ENCODE measurements at regions not wholly inside any gene's neighbourhood (a gene's known extent, or its start where the extent isn't known, plus 50 kb on each side); places are given as distances from the start of the nearest gene placed in this dataset.

GRCh38 chr4:4759232-4759631 is 100.2 kb upstream of the MSX1 start:
- H3K27me3 ChIP-seq (ENCODE audit: insufficient read depth, poor library complexity, severe bottlenecking) = no peaks in the 10 kb centered on the region
- TF ChIP-seq CTCF (IDR thresholded peaks at IDR 0.05; ENCODE audit: poor library complexity, severe bottlenecking) = no peak

GRCh38 chr4:4758681-4759080 is 100.8 kb upstream of the MSX1 start:
- TF ChIP-seq CTCF (IDR thresholded peaks at IDR 0.05; ENCODE audit: poor library complexity, severe bottlenecking) = no peak
- Histone ChIP-seq H3K36me3 (ENCODE audit: low read depth) (no peaks in the 10 kb centered on the region), H3K4me3 (ENCODE audit: severe bottlenecking) (no peak overlapping the region), H3K27ac (ENCODE audit: poor library complexity, severe bottlenecking) (no peak overlapping the region), H3K4me1 (ENCODE audit: insufficient read depth, poor library complexity, severe bottlenecking) (no peaks in the 10 kb centered on the region), H3K27me3 (ENCODE audit: insufficient read depth, poor library complexity, severe bottlenecking) (no peaks in the 10 kb centered on the region), H3K9me3 (ENCODE audit: severe bottlenecking) (no peaks in the 10 kb centered on the region)
- no peak for ATAC-seq (ENCODE audit: low read depth)
- no peak for DNase-seq (ENCODE audit: low spot score)

More at GRCh38 chr4:4759232-4759631, 100.2 kb upstream of the MSX1 start:
- Histone ChIP-seq H3K27ac (ENCODE audit: poor library complexity, severe bottlenecking) (no peak overlapping the region), H3K4me1 (ENCODE audit: insufficient read depth, poor library complexity, severe bottlenecking) (no peaks in the 10 kb centered on the region), H3K36me3 (ENCODE audit: low read depth) (no peaks in the 10 kb centered on the region), H3K9me3 (ENCODE audit: severe bottlenecking) (no peaks in the 10 kb centered on the region), H3K4me3 (ENCODE audit: severe bottlenecking) (no peak overlapping the region)
- DNase-seq (ENCODE audit: low spot score) = no peak
- ATAC-seq (ENCODE audit: low read depth) = no peak

- H3K27ac ChIP-seq (ENCODE audit: poor library complexity, severe bottlenecking) = no peak overlapping the region
- no peak for DNase-seq (ENCODE audit: low spot score)
- no peaks in the 10 kb centered on the region for H3K9me3 ChIP-seq (ENCODE audit: severe bottlenecking)
- no peaks in the 10 kb centered on the region for H3K4me1 ChIP-seq (ENCODE audit: insufficient read depth, poor library complexity, severe bottlenecking)
- no peak overlapping the region for H3K4me3 ChIP-seq (ENCODE audit: severe bottlenecking)
- ATAC-seq (ENCODE audit: low read depth) = no peak
- TF ChIP-seq CTCF (IDR thresholded peaks at IDR 0.05; ENCODE audit: poor library complexity, severe bottlenecking) = no peak
- H3K36me3 ChIP-seq (ENCODE audit: low read depth) = no peaks in the 10 kb centered on the region
- H3K27me3 ChIP-seq (ENCODE audit: insufficient read depth, poor library complexity, severe bottlenecking) = no peaks in the 10 kb centered on the region
Measured at GRCh38 chr4:4755306-4755705, 104.2 kb upstream of the MSX1 start.

- Histone ChIP-seq H3K4me1 (ENCODE audit: insufficient read depth, poor library complexity, severe bottlenecking) (no peaks in the 10 kb centered on the region), H3K4me3 (ENCODE audit: severe bottlenecking) (no peak overlapping the region), H3K27ac (ENCODE audit: poor library complexity, severe bottlenecking) (no peak overlapping the region), H3K36me3 (ENCODE audit: low read depth) (no peaks in the 10 kb centered on the region), H3K9me3 (ENCODE audit: severe bottlenecking) (no peaks in the 10 kb centered on the region), H3K27me3 (ENCODE audit: insufficient read depth, poor library complexity, severe bottlenecking) (no peaks in the 10 kb centered on the region)
- no peak for TF ChIP-seq CTCF (IDR thresholded peaks at IDR 0.05; ENCODE audit: poor library complexity, severe bottlenecking)
- no peak for DNase-seq (ENCODE audit: low spot score)
- ATAC-seq (ENCODE audit: low read depth) = no peak
Measured at GRCh38 chr4:4754641-4755040, 104.8 kb upstream of the MSX1 start.

- no peaks in the 10 kb centered on the region for H3K36me3 ChIP-seq (ENCODE audit: low read depth)
- no peaks in the 10 kb centered on the region for H3K4me1 ChIP-seq (ENCODE audit: insufficient read depth, poor library complexity, severe bottlenecking)
- no peaks in the 10 kb centered on the region for H3K9me3 ChIP-seq (ENCODE audit: severe bottlenecking)
- ATAC-seq (ENCODE audit: low read depth) = no peak
- DNase-seq (ENCODE audit: low spot score) = no peak
- H3K27me3 ChIP-seq (ENCODE audit: insufficient read depth, poor library complexity, severe bottlenecking) = no peaks in the 10 kb centered on the region
- no peak for TF ChIP-seq CTCF (IDR thresholded peaks at IDR 0.05; ENCODE audit: poor library complexity, severe bottlenecking)
- no peak overlapping the region for H3K27ac ChIP-seq (ENCODE audit: poor library complexity, severe bottlenecking)
- H3K4me3 ChIP-seq (ENCODE audit: severe bottlenecking) = no peak overlapping the region
Measured at GRCh38 chr4:4753643-4754042, 105.8 kb upstream of the MSX1 start.

All from RWPE2 (cell line).